Epithelial cell of esophagus (primary cell): ENCODE measurements at regions not wholly inside any gene's neighbourhood (a gene's known extent, or its start where the extent isn't known, plus 50 kb on each side); places are given as distances from the start of the nearest gene placed in this dataset.

Source experiments
- DNase-seq: peaks from one replicate; pipeline ENCODE4 v3.0.0; 2010; ENCODE audit warnings: low read depth
- H3K4me3 ChIP-seq: 2 replicates; pipeline ENCODE4 v1.5.1; 2011; ENCODE audit warnings: mild to moderate bottlenecking, low read length, control low read depth
- TF ChIP-seq, protein P1 (sequence below): IDR thresholded peaks from 2 replicates; pipeline ENCODE4 v1.5.1; 2011; ENCODE audit warnings: low read depth, mild to moderate bottlenecking, low read length, control low read depth, inconsistent platforms; ENCODE audit not compliant: insufficient read depth; ENCODE audit errors: missing control alignments

GRCh38 chr18:77601567-77601966, 351.9 kb downstream of the GALR1 start:
- TF ChIP-seq, protein P1, sequence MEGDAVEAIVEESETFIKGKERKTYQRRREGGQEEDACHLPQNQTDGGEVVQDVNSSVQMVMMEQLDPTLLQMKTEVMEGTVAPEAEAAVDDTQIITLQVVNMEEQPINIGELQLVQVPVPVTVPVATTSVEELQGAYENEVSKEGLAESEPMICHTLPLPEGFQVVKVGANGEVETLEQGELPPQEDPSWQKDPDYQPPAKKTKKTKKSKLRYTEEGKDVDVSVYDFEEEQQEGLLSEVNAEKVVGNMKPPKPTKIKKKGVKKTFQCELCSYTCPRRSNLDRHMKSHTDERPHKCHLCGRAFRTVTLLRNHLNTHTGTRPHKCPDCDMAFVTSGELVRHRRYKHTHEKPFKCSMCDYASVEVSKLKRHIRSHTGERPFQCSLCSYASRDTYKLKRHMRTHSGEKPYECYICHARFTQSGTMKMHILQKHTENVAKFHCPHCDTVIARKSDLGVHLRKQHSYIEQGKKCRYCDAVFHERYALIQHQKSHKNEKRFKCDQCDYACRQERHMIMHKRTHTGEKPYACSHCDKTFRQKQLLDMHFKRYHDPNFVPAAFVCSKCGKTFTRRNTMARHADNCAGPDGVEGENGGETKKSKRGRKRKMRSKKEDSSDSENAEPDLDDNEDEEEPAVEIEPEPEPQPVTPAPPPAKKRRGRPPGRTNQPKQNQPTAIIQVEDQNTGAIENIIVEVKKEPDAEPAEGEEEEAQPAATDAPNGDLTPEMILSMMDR, result no peak
- H3K4me3 ChIP-seq, result no peak overlapping the region
- DNase-seq, result no peak

GRCh38 chr18:77607087-77607486, 357.4 kb downstream of the GALR1 start:
- TF ChIP-seq, protein P1, result no peak
- H3K4me3 ChIP-seq, result no peak overlapping the region
- DNase-seq, result no peak

GRCh38 chr18:77608807-77609206, 359.2 kb downstream of the GALR1 start:
- TF ChIP-seq, protein P1, result no peak
- no peak for DNase-seq
- no peak overlapping the region for H3K4me3 ChIP-seq

DNA sequence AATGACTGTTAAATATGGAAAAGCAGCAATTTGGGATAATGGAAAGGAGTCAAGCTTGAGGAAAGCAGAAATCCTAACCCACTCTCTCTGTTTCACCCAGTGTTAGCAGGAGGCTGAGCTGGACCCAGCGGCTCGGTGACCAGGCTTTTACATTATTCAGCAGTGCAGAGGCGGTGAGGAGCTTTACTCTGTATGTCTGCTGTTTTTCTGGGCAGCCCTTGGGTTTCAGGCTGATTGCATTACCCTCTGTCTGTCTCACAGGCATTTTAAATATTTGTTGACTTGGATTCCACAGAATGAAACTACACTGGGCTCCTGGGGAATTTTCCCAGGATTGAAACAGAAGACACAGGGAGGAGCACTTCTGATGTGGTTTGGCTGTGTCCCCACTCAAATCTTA, 368.0 kb downstream of the GALR1 start:
- TF ChIP-seq, protein P1, result no peak
- no peak for DNase-seq
- no peak overlapping the region for H3K4me3 ChIP-seq

GRCh38 chr18:77619525-77619924, 369.9 kb downstream of the GALR1 start:
- no peak for DNase-seq
- no peak overlapping the region for H3K4me3 ChIP-seq
- TF ChIP-seq, protein P1, result no peak

GRCh38 chr18:77622009-77622692, 372.5 kb downstream of the GALR1 start:
- TF ChIP-seq, protein P1, result no peak
- DNase-seq, result no peak
- no peak overlapping the region for H3K4me3 ChIP-seq

DNA sequence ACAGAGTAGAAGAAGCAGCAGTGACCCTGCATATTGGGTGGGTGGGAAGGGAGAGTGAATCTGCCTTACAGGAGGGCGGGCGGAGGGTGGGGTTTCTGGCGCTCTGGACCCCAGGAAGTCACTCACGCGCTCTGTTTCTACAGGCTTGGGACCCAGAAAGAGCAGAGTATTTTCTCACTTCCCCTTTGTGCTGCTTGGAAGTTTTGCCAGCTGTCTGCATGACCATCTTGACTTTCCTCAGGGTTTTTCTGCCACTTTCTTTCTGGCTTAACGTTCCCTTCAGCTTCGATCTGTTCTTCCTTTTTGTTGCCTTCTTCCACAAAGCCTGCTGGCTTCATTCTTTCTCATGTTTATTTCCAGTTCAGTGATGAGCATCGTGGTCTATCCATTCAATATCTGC, 383.1 kb downstream of the GALR1 start:
- TF ChIP-seq, protein P1, result no peak
- no peak overlapping the region for H3K4me3 ChIP-seq
- DNase-seq, result no peak
